GM18861 (cell line): ENCODE measurements at regions not wholly inside any gene's neighbourhood (a gene's known extent, or its start where the extent isn't known, plus 50 kb on each side); places are given as distances from the start of the nearest gene placed in this dataset.
A peak's percentile ranks its signal among the peaks of the same experiment; 100 is the strongest.

Experiments
- ATAC-seq: cut with Tn5 transposase; IDR thresholded peaks from one replicate; pipeline ENCODE4 v1.9.1; 2021; ENCODE audit not compliant: unreplicated experiment

GRCh38 chr2:187139469-187139868 is 290.5 kb upstream of the ZSWIM2 start:
- ATAC-seq: no peak

- peak; percentile 56 for ATAC-seq
Observed at GRCh38 chr2:187138265-187138664, 289.3 kb upstream of the ZSWIM2 start.

GRCh38 chr2:187136646-187137045 is 287.7 kb upstream of the ZSWIM2 start:
- ATAC-seq: no peak

GRCh38 chr2:187134306-187134705 is 285.3 kb upstream of the ZSWIM2 start:
- ATAC-seq: no peak

GRCh38 chr2:187129868-187130267 is 280.9 kb upstream of the ZSWIM2 start:
- ATAC-seq: no peak

GRCh38 chr2:187129306-187129705 is 280.3 kb upstream of the ZSWIM2 start:
- no peak for ATAC-seq

- no peak for ATAC-seq
Observed at GRCh38 chr2:187126247-187127005, 277.5 kb upstream of the ZSWIM2 start.

- ATAC-seq: no peak
Observed at GRCh38 chr2:187125318-187125717, 276.3 kb upstream of the ZSWIM2 start.

- ATAC-seq: no peak
Observed at GRCh38 chr2:187124529-187124928, 275.6 kb upstream of the ZSWIM2 start.

- ATAC-seq: no peak
Observed at GRCh38 chr2:187118331-187119099, 269.5 kb upstream of the ZSWIM2 start.

GRCh38 chr2:187117483-187117882 is 268.5 kb upstream of the ZSWIM2 start:
- ATAC-seq: no peak

- no peak for ATAC-seq
Observed at GRCh38 chr2:187115627-187116026, 266.7 kb upstream of the ZSWIM2 start.

- ATAC-seq: no peak
Observed at GRCh38 chr2:187107001-187107400, 258.0 kb upstream of the ZSWIM2 start.

GRCh38 chr2:187105218-187105617 is 256.2 kb upstream of the ZSWIM2 start:
- ATAC-seq: no peak

GRCh38 chr2:187102381-187102780 is 253.4 kb upstream of the ZSWIM2 start:
- ATAC-seq: no peak

GRCh38 chr2:187098154-187098553 is 249.2 kb upstream of the ZSWIM2 start:
- no peak for ATAC-seq

GRCh38 chr2:187093771-187094412 is 244.9 kb upstream of the ZSWIM2 start:
- ATAC-seq: no peak

GRCh38 chr2:187091664-187092063 is 242.7 kb upstream of the ZSWIM2 start:
- ATAC-seq: no peak

- no peak for ATAC-seq
Observed at GRCh38 chr2:187084524-187084923, 235.6 kb upstream of the ZSWIM2 start.

GRCh38 chr2:187081461-187081860 is 232.5 kb upstream of the ZSWIM2 start:
- no peak for ATAC-seq

- no peak for ATAC-seq
Observed at GRCh38 chr2:187079901-187080300, 230.9 kb upstream of the ZSWIM2 start.

- ATAC-seq: no peak
Observed at GRCh38 chr2:187078297-187078696, 229.3 kb upstream of the ZSWIM2 start.
